OCI-LY1 (cell line): ENCODE measurements at regions not wholly inside any gene's neighbourhood (a gene's known extent, or its start where the extent isn't known, plus 50 kb on each side); places are given as distances from the start of the nearest gene placed in this dataset.

ENCODE experiments used
- H2AFZ ChIP-seq: fragments of 200-600 bp; sonication (generic), shearing (Covaris generic); 2 replicates; pipeline ENCODE4 v1.6.0; 2014; ENCODE audit warnings: antibody characterized with exemption, mild to moderate bottlenecking, low read length
- H3F3A ChIP-seq: fragments of 200-600 bp; sonication (generic), shearing (Covaris generic); 2 replicates; pipeline ENCODE4 v1.6.0; 2014; ENCODE audit warnings: mild to moderate bottlenecking, antibody characterized with exemption, low read length, moderate library complexity; ENCODE audit not compliant: insufficient read depth
- H3K27ac ChIP-seq: fragments of 200-600 bp; sonication (generic); 2 replicates; pipeline ENCODE4 v1.5.1; 2014; ENCODE audit warnings: low read length, mixed run types, mild to moderate bottlenecking, low read depth; ENCODE audit not compliant: poor library complexity, severe bottlenecking
- H3K27me3 ChIP-seq: fragments of 200-600 bp; sonication (generic); 2 replicates; pipeline ENCODE4 v1.6.0; 2014; ENCODE audit warnings: antibody characterized with exemption, mild to moderate bottlenecking, low read length, moderate library complexity; ENCODE audit not compliant: insufficient read depth
- H3K36me3 ChIP-seq: fragments of 200-600 bp; sonication (generic); 2 replicates; pipeline ENCODE4 v1.6.1; 2014; ENCODE audit warnings: mild to moderate bottlenecking, antibody characterized with exemption, low read length, moderate library complexity, mixed read lengths; ENCODE audit not compliant: insufficient read depth
- H3K4me1 ChIP-seq: fragments of 200-600 bp; sonication (generic); 2 replicates; pipeline ENCODE4 v1.5.1; 2014; ENCODE audit warnings: mild to moderate bottlenecking, low read length, moderate library complexity; ENCODE audit not compliant: insufficient read depth, severe bottlenecking
- H3K4me2 ChIP-seq: fragments of 200-600 bp; sonication (generic), shearing (Covaris generic); 2 replicates; pipeline ENCODE4 v1.6.1; 2014; ENCODE audit warnings: low read length
- H3K4me3 ChIP-seq: fragments of 200-600 bp; sonication (generic); 2 replicates; pipeline ENCODE4 v1.5.1; 2014; ENCODE audit warnings: low read length, low read depth, mild to moderate bottlenecking, mixed read lengths; ENCODE audit not compliant: poor library complexity, severe bottlenecking
- H3K79me2 ChIP-seq: fragments of 200-600 bp; shearing (Covaris generic); 2 replicates; pipeline ENCODE4 v1.6.1; 2016; ENCODE audit warnings: mixed run types, low read length, mixed read lengths; ENCODE audit not compliant: insufficient read depth
- H3K9ac ChIP-seq: fragments of 200-600 bp; sonication (generic), shearing (Covaris generic); 2 replicates; pipeline ENCODE4 v1.6.1; 2014; ENCODE audit warnings: mild to moderate bottlenecking, low read length, mixed read lengths
- H3K9me2 ChIP-seq: fragments of 200-600 bp; sonication (generic), shearing (Covaris generic); 2 replicates; pipeline ENCODE4 v1.6.1; 2014; ENCODE audit warnings: low read depth, mild to moderate bottlenecking, low read length, mixed read lengths
- H3K9me3 ChIP-seq: fragments of 200-600 bp; shearing (Covaris generic); 2 replicates; pipeline ENCODE4 v1.6.1; 2014; ENCODE audit warnings: low read length, mixed read lengths
- H4K20me1 ChIP-seq: fragments of 200-600 bp; sonication (generic), shearing (Covaris generic); 2 replicates; pipeline ENCODE4 v1.6.0; 2016; ENCODE audit warnings: mild to moderate bottlenecking, low read length; ENCODE audit not compliant: insufficient read depth
- CTCF ChIP-seq: fragments of 200-600 bp; sonication (generic), shearing (Covaris generic); IDR thresholded peaks from 2 replicates; pipeline ENCODE4 v1.5.1; 2017; ENCODE audit warnings: mild to moderate bottlenecking, antibody characterized with exemption, low read length, moderate library complexity, mixed read lengths
- EZH2 ChIP-seq: fragments of 200-600 bp; sonication (generic), shearing (Covaris generic); IDR thresholded peaks from 2 replicates; pipeline ENCODE4 v1.8.0; 2017; ENCODE audit warnings: borderline replicate concordance, mixed run types, mild to moderate bottlenecking, antibody characterized with exemption, low read length, moderate library complexity, mixed read lengths

- no peaks in the 10 kb centered on the region for H3K27me3 ChIP-seq
- H3K36me3 ChIP-seq, result no peaks in the 10 kb centered on the region
- H3K9me2 ChIP-seq, result no peaks in the 10 kb centered on the region
- H3K9me3 ChIP-seq, result no peaks in the 10 kb centered on the region
- H2AFZ ChIP-seq, result no peak overlapping the region
- H4K20me1 ChIP-seq, result no peaks in the 10 kb centered on the region
- no peaks in the 10 kb centered on the region for H3K4me1 ChIP-seq
- no peak overlapping the region for H3K9ac ChIP-seq
- H3K4me3 ChIP-seq, result no peak overlapping the region
- no peak overlapping the region for H3K27ac ChIP-seq
- no peaks in the 10 kb centered on the region for H3F3A ChIP-seq
- no peaks in the 10 kb centered on the region for H3K79me2 ChIP-seq
- TF ChIP-seq CTCF (no peak), EZH2 (no peak)
- no peak overlapping the region for H3K4me2 ChIP-seq
Measured at GRCh38 chr3:99108508-99108907, 207.0 kb upstream of the DCBLD2 start.

GRCh38 chr3:99094606-99095005, 193.1 kb upstream of the DCBLD2 start:
- Histone ChIP-seq H3K9me3 (no peaks in the 10 kb centered on the region), H3K36me3 (no peaks in the 10 kb centered on the region), H4K20me1 (no peaks in the 10 kb centered on the region), H3K27ac (no peak overlapping the region), H3K9me2 (no peaks in the 10 kb centered on the region), H3K4me3 (no peak overlapping the region), H3K9ac (no peak overlapping the region), H3K4me2 (no peak overlapping the region), H2AFZ (no peak overlapping the region), H3K79me2 (no peaks in the 10 kb centered on the region), H3K27me3 (no peaks in the 10 kb centered on the region), H3F3A (no peaks in the 10 kb centered on the region), H3K4me1 (no peaks in the 10 kb centered on the region)
- TF ChIP-seq CTCF, result no peak
- TF ChIP-seq EZH2, result no peak

- Histone ChIP-seq H3K9ac (no peak overlapping the region), H3K4me2 (no peak overlapping the region), H3F3A (no peaks in the 10 kb centered on the region), H3K79me2 (no peaks in the 10 kb centered on the region), H3K4me1 (no peaks in the 10 kb centered on the region), H3K9me2 (no peaks in the 10 kb centered on the region), H3K27ac (no peak overlapping the region), H2AFZ (no peak overlapping the region), H3K4me3 (no peak overlapping the region), H3K27me3 (no peaks in the 10 kb centered on the region), H3K9me3 (no peaks in the 10 kb centered on the region), H4K20me1 (no peaks in the 10 kb centered on the region), H3K36me3 (no peaks in the 10 kb centered on the region)
- no peak for TF ChIP-seq EZH2
- TF ChIP-seq CTCF, result no peak
Measured at GRCh38 chr3:99087277-99087676, 185.8 kb upstream of the DCBLD2 start.
